ENCODE measurements at regions not wholly inside any gene's neighbourhood (a gene's known extent, or its start where the extent isn't known, plus 50 kb on each side); places are given as distances from the start of the nearest gene placed in this dataset.

DNA sequence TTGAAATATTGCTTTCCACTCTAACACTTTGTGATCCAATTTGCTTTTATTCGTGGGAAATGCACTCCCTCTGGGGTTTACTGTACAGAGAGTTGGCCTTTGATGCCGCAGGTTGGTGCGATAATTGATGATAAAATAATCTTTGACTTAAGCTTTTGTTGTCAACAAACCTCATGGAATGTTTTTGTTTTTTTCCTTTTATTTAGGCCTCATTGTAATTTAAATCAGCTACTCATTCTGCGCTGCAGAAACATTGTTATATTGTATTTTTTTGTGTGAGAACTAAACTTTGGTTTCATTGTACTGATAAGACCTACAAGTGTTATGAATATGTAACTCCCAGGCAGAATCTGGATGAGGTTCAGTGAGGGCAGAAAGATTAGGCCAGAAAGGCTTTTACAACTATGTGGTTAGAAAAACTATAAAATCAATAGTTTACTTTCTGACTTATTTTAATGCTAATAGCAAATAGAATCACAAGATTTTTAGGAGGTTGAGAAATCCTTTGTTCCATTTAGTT, 76.8 kb upstream of the POM121L12 start:
- H3K4me3 ChIP-seq (ENCODE audit: low read depth, low read length) = no peak overlapping the region
- no peak for DNase-seq (ENCODE audit: low read depth, low spot score)
- in situ Hi-C loops (cut with HindIII; ENCODE audit: low sequenced_read_pairs) = no loop called here
- TF ChIP-seq, protein P1, sequence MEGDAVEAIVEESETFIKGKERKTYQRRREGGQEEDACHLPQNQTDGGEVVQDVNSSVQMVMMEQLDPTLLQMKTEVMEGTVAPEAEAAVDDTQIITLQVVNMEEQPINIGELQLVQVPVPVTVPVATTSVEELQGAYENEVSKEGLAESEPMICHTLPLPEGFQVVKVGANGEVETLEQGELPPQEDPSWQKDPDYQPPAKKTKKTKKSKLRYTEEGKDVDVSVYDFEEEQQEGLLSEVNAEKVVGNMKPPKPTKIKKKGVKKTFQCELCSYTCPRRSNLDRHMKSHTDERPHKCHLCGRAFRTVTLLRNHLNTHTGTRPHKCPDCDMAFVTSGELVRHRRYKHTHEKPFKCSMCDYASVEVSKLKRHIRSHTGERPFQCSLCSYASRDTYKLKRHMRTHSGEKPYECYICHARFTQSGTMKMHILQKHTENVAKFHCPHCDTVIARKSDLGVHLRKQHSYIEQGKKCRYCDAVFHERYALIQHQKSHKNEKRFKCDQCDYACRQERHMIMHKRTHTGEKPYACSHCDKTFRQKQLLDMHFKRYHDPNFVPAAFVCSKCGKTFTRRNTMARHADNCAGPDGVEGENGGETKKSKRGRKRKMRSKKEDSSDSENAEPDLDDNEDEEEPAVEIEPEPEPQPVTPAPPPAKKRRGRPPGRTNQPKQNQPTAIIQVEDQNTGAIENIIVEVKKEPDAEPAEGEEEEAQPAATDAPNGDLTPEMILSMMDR (IDR thresholded peaks at IDR 0.05; ENCODE audit: low read depth, low read length) = no peak

DNA sequence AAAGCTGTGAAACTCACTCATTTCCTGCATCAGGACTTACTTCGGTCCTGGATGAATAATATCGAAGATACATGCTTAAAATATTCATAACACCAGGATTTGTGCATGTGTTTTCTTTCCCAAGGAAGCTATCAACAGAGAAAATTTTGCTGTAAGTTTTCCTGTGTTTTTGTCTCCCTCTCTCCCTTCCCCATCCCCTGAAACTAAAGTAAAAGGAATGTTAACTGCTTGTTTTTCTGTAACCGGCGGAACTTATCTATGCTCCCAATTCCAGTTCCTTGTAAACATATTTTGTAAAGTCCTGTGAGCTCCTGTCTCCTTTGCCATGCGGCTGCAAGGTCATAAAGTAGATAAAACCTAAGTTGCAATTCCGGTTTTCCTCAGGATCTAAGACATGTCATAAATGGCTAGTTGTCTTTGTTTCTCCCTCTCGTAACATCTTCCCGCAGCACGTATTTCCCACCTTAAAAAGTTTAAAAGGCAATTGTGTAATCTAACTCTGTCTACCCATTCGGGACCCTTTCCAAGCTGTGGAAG, 79.0 kb upstream of the POM121L12 start:
- TF ChIP-seq, protein P1 (IDR thresholded peaks at IDR 0.05; ENCODE audit: low read depth, low read length) = no peak
- in situ Hi-C loops (cut with HindIII; ENCODE audit: low sequenced_read_pairs) = no loop called here
- DNase-seq (ENCODE audit: low read depth, low spot score) = no peak
- H3K4me3 ChIP-seq (ENCODE audit: low read depth, low read length) = no peak overlapping the region

DNA sequence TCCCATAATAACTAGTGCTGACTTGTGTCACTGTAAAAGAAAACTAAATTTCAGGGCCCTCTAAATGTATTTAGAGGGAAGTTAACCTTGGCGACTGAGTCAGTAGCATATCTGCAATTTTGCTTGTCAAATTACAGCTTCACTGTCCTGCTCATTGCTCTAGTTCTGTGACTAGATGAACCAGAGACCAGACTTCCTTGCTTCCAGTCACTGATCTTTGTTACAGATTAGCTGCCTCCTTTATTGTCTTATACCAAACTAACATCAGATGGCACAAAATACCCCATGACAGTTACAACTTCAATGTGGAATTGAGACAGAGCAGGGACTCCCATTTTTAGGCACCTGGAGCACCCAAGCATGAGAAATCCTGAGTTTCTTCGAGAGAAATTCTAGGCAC, 79.9 kb upstream of the POM121L12 start:
- TF ChIP-seq, protein P1 (IDR thresholded peaks at IDR 0.05; ENCODE audit: low read depth, low read length) = no peak
- H3K4me3 ChIP-seq (ENCODE audit: low read depth, low read length) = no peak overlapping the region
- in situ Hi-C loops (cut with HindIII; ENCODE audit: low sequenced_read_pairs) = no loop called here
- no peak for DNase-seq (ENCODE audit: low read depth, low spot score)

DNA sequence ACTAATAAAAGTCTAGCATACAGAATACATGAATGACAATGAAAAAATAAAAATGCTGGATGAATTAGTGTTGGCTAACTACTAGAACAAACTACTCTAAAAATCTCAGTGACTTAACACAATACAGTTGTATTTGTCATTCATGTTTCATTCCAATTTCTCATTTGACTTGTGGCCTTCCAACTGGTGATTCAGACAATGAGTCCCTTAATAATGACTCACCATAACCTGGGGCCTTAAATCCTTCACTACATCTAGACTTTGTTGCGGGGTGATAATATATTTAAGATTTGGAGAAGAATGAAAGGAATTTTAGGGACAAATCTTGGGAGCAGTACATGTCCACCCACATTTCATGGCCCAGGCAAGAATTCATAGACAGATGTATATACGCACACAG, 90.5 kb upstream of the POM121L12 start:
- peak; percentile 71 for DNase-seq (ENCODE audit: low read depth, low spot score)
- TF ChIP-seq, protein P1 (IDR thresholded peaks at IDR 0.05; ENCODE audit: low read depth, low read length) = no peak
- in situ Hi-C loops (cut with HindIII; ENCODE audit: low sequenced_read_pairs) = no loop called here
- H3K4me3 ChIP-seq (ENCODE audit: low read depth, low read length) = no peak overlapping the region

DNA sequence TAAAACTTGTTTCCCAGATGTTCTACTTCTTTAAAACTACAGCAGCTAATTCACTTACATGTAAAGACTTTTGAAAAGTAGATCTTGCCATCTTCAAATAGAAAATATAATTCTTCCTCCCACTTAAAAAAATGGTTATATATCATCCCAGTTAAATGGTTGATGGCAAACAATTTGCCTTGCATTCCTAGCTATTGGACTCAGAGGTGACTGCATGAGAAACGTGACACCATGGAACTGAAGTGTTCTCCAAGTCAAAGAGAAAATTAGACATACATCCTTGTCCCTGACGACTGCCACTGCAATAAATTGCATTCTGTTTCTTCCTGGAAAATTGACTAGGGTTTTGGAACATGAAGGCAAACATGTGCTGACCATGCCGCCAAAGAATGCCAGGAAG, 95.0 kb upstream of the POM121L12 start:
- no peak overlapping the region for H3K4me3 ChIP-seq (ENCODE audit: low read depth, low read length)
- TF ChIP-seq, protein P1 (IDR thresholded peaks at IDR 0.05; ENCODE audit: low read depth, low read length) = no peak
- no peak for DNase-seq (ENCODE audit: low read depth, low spot score)
- in situ Hi-C loops (cut with HindIII; ENCODE audit: low sequenced_read_pairs) = no loop called here

DNA sequence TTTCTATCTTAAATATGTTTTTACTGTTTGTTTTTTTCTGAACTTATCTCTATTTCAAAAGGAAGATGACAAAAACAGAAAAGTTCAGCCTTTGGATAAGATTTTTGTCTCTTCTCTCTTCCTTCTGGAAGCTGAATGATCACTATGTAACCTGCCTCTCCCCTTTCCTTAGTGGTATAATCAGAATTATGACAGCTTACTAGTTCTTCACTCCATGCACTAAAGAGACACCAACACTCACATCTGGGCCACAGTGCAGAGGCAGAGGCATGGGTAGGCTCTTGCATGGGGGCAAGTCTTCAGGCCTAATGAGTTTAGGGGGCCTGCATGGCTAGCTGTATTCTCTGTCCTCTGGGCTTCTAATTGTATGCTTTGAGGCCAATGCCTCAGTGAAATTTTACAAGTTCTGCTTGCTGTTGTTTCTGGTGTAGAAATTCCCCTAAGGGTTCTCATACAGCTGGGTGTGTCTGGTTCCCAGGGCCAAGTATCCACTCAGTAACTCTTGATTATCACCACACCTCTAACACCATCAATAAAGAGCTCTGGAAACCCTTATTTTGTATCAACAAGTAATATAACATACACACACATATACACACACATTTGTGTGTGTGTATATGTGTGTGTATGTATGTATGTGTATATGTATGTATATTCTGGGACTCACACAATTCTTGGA, 96.8 kb upstream of the POM121L12 start:
- no peak for DNase-seq (ENCODE audit: low read depth, low spot score)
- TF ChIP-seq, protein P1 (IDR thresholded peaks at IDR 0.05; ENCODE audit: low read depth, low read length) = no peak
- in situ Hi-C loops (cut with HindIII; ENCODE audit: low sequenced_read_pairs) = no loop called here
- no peak overlapping the region for H3K4me3 ChIP-seq (ENCODE audit: low read depth, low read length)
